GM19463 (cell line): ENCODE measurements at regions not wholly inside any gene's neighbourhood (a gene's known extent, or its start where the extent isn't known, plus 50 kb on each side); places are given as distances from the start of the nearest gene placed in this dataset.
"Not testable (repeated sequence)": the region's sequence is repeated elsewhere in the genome, so short reads cannot be mapped to it uniquely, and the experiment has no call there.

Experiments
- ATAC-seq: cut with Tn5 transposase; IDR thresholded peaks from one replicate; pipeline ENCODE4 v1.9.1; 2021; ENCODE audit warnings: mild to moderate bottlenecking, moderate library complexity; ENCODE audit not compliant: unreplicated experiment

GRCh38 chr1:214859647-214860046 is 222.9 kb upstream of the KCNK2 start:
- ATAC-seq, result no peak

- ATAC-seq, result no peak
Measured at GRCh38 chr1:214861615-214862014, 220.9 kb upstream of the KCNK2 start.

- ATAC-seq, result no peak
Measured at GRCh38 chr1:214862421-214862820, 220.1 kb upstream of the KCNK2 start.

GRCh38 chr1:214864896-214865688 is 217.4 kb upstream of the KCNK2 start:
- no peak for ATAC-seq

- not testable (repeated sequence) for ATAC-seq
Measured at GRCh38 chr1:214870426-214870825, 212.1 kb upstream of the KCNK2 start.

- ATAC-seq, result no peak
Measured at GRCh38 chr1:214880956-214881355, 201.6 kb upstream of the KCNK2 start.

GRCh38 chr1:214882616-214883015 is 199.9 kb upstream of the KCNK2 start:
- ATAC-seq, result no peak

GRCh38 chr1:214895011-214895600 is 187.4 kb upstream of the KCNK2 start:
- ATAC-seq, result no peak

- ATAC-seq, result no peak
Measured at GRCh38 chr1:214896921-214897320, 185.6 kb upstream of the KCNK2 start.

GRCh38 chr1:214897581-214897980 is 185.0 kb upstream of the KCNK2 start:
- ATAC-seq, result no peak

- no peak for ATAC-seq
Measured at GRCh38 chr1:214898161-214898560, 184.4 kb upstream of the KCNK2 start.

- ATAC-seq, result no peak
Measured at GRCh38 chr1:214898718-214899117, 183.8 kb upstream of the KCNK2 start.

GRCh38 chr1:214899908-214900460 is 182.6 kb upstream of the KCNK2 start:
- ATAC-seq, result no peak

GRCh38 chr1:214900590-214900989 is 181.9 kb upstream of the KCNK2 start:
- no peak for ATAC-seq

- no peak for ATAC-seq
Measured at GRCh38 chr1:214901718-214902117, 180.8 kb upstream of the KCNK2 start.

GRCh38 chr1:214902636-214903320 is 179.8 kb upstream of the KCNK2 start:
- no peak for ATAC-seq

GRCh38 chr1:214912127-214912526 is 170.4 kb upstream of the KCNK2 start:
- no peak for ATAC-seq

- no peak for ATAC-seq
Measured at GRCh38 chr1:214913966-214914365, 168.6 kb upstream of the KCNK2 start.

GRCh38 chr1:214917081-214917635 is 165.4 kb upstream of the KCNK2 start:
- ATAC-seq, result no peak

GRCh38 chr1:214918745-214919144 is 163.8 kb upstream of the KCNK2 start:
- ATAC-seq, result no peak

GRCh38 chr1:214920337-214920736 is 162.2 kb upstream of the KCNK2 start:
- no peak for ATAC-seq
